NCI-H1048 (cell line): ENCODE measurements at regions not wholly inside any gene's neighbourhood (a gene's known extent, or its start where the extent isn't known, plus 50 kb on each side); places are given as distances from the start of the nearest gene placed in this dataset.
"Not testable (repeated sequence)": the region's sequence is repeated elsewhere in the genome, so short reads cannot be mapped to it uniquely, and the experiment has no call there.

Source experiments
- DNase-seq: peaks from one replicate; lab custom pipeline; 2025; lab: John Stamatoyannopoulos, UW

DNA sequence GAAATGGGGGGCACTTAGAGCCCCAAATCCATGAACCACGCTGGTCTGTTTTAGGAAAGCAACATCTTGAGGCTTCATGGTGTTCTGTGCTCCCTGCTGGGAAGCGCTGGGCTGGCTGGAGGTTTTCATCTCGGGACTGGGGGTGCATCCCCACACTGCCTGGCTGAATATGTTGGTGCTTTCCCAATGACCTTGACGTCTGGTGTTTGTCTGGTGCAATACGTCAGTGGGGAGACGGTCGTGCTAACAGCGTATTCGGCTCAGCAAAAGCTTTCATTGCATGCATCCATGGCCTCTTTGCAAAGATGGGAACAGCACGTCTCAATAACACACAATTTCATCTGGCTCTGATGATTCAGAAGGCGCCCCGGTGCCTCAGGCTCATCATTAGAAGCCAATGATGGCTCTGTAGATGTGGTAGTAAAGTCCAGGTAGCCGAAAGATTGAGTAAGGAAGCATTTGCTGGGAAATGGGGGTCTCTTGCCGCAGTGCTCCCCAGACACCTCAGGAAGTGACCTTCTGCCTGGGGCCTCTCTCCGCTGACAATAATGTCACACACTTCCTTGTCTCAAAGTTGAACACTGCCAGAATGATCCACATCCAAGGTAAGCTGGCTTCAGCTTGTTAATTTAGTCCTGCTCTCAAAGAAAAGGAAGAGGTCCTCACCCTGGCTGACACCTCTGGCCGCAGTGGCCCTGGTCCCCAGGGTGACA is 97.7 kb downstream of the ING1 start:
- DNase-seq, result no peak

DNA sequence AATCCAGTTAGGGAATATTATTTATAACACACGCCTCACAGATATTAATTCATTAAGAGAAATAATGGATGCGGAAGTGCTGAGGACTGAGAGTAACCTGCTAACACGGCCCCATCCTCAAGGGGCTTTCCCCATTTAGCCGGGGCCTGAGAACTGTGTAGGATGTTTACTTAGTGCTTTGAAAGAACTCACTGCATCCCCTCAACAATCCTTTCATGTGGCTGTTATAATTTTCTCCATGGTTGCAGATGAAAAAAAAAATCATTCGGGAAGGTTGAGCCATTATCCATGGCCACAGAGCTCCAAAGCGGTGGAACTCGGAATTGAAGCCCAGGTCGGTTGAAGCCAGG is 98.2 kb downstream of the ING1 start:
- DNase-seq, result no peak

DNA sequence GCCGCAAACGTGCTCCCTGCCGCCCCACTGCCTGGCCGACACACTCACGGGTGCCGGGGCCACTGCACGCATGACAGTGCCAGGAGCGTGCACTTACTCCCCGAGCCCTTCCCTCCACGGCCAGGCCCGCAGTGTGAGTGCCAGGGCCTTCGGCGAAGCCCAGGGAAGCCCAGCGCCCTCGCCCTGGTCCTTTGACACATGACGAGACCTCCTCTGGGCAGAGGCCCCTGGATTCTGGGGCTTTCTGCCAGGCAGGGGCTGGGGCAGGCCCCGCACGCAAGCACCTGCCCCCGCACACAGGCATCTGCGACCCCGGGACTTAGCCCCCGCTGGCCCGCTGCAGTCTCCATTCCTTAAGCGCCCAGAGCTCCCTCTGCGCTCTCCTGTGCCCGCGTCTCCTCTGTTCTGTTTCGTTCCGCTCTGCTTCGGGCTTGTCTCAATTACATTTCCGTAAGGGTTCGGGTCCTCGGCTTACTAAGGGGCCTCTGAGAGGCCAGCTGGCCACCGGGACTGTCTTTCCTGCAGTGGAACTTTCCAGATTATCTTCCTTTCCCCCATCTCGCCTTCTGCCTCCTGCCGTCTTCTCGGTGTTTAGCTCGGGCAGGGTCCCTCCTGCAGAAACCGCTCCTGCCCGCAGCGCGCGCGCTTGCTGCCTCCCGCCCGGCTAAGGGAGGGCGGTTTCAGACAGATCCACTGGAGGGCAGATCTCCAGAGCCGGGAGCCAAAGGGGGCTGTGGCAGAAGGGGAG is 98.8 kb downstream of the ING1 start:
- no peak for DNase-seq

- DNase-seq, result no peak
These were observed 99.6 kb downstream of the ING1 start for GRCh38 chr13:110812869-110813645.

- no peak for DNase-seq
These were observed 100.4 kb downstream of the ING1 start for GRCh38 chr13:110813646-110814624.

DNA sequence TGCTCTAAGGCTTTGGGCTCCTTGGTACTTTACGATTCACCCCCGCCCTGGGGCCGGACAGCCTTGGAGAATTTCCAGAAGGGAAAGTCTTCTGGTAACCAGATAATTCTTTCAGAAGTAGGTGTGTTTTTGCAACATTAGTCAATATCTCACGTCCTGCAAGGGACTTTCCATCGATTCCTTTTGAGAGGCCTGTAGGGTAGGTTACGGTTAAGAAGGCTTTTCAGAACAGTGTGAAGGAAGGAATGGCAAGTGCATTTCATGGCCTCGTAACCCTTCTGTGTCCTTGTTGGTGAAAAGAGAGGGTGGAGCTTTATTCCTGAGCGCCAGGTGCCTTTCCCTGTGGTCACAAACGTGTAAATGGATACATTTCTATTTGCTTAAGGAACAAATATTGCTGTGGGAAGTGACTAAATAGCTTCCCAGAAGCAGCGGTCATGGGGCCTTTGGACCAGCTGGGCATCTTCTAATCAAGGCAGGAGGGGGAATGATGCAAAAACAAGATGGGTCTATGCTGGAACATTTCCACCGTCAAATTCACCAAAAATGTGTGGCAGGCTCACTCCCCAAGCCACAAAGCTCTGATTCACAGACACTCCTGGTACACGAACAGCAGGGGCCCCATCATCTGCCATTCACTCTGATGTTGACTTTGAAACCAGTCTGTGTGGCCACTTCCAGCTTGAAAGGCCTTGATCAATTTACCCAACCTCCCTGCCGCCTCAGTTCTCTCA is 99.2 kb downstream of the ANKRD10 start:
- DNase-seq, result no peak

- no peak for DNase-seq
These were observed 98.4 kb downstream of the ANKRD10 start for GRCh38 chr13:110816500-110816899.

GRCh38 chr13:110817143-110817542 is 97.7 kb downstream of the ANKRD10 start:
- DNase-seq, result no peak

DNA sequence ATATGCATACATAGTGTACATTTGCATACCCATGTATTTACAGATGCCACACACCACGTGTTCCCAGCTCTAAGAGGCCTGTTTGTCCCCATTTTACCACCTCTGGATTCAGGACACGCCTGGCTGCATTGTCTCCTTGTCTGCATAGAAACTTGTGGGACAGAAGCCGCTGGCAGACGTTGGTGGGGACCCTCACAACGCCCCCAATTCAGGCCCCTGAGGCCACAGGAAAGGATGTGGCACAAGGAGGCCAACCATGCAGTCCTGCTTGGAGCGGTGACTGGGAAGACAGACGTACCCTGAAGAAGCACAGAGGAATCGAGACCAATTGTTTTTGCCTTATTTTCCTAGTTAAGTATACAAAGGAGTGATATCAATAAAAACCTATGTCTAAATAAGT is 96.1 kb downstream of the ANKRD10 start:
- no peak for DNase-seq

GRCh38 chr13:110819203-110820014 is 95.5 kb downstream of the ANKRD10 start:
- DNase-seq, result peak; percentile 50

GRCh38 chr13:110820322-110820721 is 94.5 kb downstream of the ANKRD10 start:
- DNase-seq, result no peak

- not testable (repeated sequence) for DNase-seq
These were observed 92.8 kb downstream of the ANKRD10 start for GRCh38 chr13:110821837-110822668.

DNA sequence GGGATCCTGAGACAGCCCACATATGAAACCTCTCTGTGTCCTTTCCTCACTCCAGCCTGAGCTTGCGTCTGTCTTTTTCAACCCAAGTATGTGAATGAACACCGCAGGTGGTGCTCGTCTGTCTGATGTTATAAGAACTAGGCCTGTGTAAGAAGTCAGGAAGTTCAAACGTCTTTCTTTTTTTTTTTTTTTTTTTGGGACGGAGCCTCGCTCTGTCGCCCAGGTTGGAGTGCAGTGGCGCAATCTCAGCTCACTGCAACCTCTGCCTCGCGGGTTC is 92.3 kb downstream of the ANKRD10 start:
- no peak for DNase-seq

GRCh38 chr13:110824702-110825300 is 90.1 kb downstream of the ANKRD10 start:
- DNase-seq, result no peak

DNA sequence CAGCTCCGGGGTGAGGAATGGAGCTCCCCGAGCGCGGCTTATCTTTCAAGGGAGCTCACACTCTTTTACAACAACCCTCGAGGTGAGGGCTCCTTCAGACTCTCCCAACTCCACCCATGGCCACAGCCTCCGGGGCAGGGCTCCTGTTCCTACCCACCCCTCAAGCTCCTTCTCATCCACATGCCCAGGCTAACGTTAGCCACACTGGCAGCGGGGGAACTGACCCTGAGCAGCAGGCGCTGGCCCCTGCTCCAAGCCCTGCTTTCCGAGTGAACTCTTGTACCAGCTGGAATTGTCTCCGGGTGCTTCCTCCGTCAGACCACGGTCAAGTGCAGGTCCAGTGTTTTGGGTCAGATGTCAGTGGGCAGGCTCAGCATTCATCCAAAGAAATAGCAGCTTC is 89.4 kb downstream of the ANKRD10 start:
- DNase-seq, result no peak

DNA sequence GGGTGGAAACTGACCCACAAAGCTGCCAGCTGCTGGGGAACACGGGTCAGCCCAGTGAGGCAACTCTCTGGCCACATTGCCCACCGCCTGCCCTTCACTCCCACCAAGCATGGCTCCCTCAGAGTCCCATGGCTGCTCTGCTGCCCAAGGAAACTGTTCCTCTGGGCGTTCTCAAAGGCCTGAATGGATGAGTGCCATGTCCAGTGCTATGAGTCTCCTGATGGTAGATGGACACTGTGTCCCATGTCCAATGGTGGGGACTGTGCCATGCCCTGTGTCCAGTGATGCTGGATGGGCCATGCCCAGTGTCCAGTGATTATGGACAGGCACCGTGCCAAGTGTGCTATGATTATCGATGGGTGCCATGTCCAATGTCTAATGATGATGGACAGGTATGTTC is 88.8 kb downstream of the ANKRD10 start:
- DNase-seq, result no peak

DNA sequence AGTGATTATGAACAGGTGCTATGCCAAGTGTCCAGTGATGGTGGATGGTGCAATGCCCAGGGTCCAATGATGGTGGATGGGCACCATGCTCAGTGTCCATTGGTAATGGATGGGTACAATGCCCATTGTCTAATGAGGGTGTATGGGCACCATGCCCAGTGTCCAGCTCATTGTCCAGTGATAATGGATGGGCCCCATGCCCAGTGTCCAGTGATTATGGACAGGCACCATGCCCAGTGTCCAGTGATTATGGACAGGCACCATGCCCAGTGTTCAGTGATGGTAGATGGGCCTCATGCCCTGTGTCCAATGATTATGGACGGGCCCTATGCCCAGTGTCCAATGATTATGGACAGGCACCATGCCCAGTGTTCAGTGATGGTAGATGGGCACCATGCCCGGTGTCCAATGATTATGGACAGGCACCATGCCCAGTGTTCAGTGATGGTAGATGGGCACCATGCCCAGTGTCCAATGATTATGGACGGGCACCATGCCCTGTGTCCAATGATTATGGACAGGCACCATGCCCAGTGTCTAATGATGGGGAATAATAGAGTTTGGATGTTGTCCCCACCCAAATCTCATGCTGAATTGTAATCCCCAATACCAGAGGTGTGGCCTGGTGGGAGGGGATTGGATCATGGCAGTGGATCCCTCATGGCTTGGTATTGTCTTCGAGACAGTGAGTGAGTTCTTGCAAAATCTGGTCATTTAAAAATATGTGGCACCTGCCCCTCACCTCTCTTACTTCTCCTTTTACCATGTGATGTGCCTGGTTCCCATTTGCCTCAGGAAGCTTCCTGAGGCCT is 87.8 kb downstream of the ANKRD10 start:
- no peak for DNase-seq
